Right lobe of liver (tissue), 4 donors: ENCODE measurements at regions not wholly inside any gene's neighbourhood (a gene's known extent, or its start where the extent isn't known, plus 50 kb on each side); places are given as distances from the start of the nearest gene placed in this dataset.

Experiments used
- POLR2A ChIP-seq: fragments of 450-650 bp; IDR thresholded peaks from one replicate; pipeline ENCODE4 v1.6.1; 2017; ENCODE audit warnings: antibody characterized with exemption, mild to moderate bottlenecking
- TF ChIP-seq, protein P1 (sequence below), 4 donors: fragments of 200-600 bp in 3 of 4; fragments of 450-650 bp in 1 of 4; IDR thresholded peaks; one replicate each; pipeline versions ENCODE4 v1.5.1 to v1.8.0; 2016 to 2022; ENCODE audit warnings: antibody characterized with exemption in 4 of 4, mild to moderate bottlenecking in 2 of 4
- donor health status: DM: no; HTN: no; CAD: no.
- donor health status: DM: no; HTN: no; CAD: no.
- donor health status: DM: no; HTN: yes; CAD: no.

DNA sequence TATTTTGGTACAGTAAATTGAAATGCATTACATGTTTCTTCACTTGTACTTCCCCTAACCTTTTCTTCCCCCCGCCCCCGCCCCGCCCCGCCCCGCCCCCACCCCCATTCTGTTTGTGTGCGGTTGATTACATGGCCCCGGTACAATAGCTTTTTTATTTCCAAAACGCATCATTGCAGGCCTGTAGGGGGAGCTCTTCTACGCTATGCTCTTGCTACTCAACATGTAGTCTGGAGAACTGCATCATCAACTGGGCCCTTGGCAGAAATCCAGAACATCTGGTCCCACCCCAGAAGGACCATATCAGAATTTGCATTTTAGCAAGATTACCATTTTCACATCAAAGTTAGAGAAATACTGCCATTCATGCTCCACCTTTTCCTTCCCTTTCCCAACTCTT lies 333.3 kb upstream of the DDX53 start:
- TF ChIP-seq, protein P1, sequence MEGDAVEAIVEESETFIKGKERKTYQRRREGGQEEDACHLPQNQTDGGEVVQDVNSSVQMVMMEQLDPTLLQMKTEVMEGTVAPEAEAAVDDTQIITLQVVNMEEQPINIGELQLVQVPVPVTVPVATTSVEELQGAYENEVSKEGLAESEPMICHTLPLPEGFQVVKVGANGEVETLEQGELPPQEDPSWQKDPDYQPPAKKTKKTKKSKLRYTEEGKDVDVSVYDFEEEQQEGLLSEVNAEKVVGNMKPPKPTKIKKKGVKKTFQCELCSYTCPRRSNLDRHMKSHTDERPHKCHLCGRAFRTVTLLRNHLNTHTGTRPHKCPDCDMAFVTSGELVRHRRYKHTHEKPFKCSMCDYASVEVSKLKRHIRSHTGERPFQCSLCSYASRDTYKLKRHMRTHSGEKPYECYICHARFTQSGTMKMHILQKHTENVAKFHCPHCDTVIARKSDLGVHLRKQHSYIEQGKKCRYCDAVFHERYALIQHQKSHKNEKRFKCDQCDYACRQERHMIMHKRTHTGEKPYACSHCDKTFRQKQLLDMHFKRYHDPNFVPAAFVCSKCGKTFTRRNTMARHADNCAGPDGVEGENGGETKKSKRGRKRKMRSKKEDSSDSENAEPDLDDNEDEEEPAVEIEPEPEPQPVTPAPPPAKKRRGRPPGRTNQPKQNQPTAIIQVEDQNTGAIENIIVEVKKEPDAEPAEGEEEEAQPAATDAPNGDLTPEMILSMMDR (IDR thresholded peaks at IDR 0.05), result no peak
- TF ChIP-seq POLR2A, result no peak
